C4-2B (cell line): ENCODE measurements at regions not wholly inside any gene's neighbourhood (a gene's known extent, or its start where the extent isn't known, plus 50 kb on each side); places are given as distances from the start of the nearest gene placed in this dataset.

ENCODE experiments used
- ZFX ChIP-seq: fragments of 450-650 bp; IDR thresholded peaks from 2 replicates; pipeline ENCODE4 v1.6.1; 2017
- TF ChIP-seq, protein P1 (sequence below): fragments of 450-650 bp; conservative IDR thresholded peaks from 2 replicates; pipeline ENCODE4 v1.5.1; 2017; ENCODE audit warnings: mild to moderate bottlenecking

DNA sequence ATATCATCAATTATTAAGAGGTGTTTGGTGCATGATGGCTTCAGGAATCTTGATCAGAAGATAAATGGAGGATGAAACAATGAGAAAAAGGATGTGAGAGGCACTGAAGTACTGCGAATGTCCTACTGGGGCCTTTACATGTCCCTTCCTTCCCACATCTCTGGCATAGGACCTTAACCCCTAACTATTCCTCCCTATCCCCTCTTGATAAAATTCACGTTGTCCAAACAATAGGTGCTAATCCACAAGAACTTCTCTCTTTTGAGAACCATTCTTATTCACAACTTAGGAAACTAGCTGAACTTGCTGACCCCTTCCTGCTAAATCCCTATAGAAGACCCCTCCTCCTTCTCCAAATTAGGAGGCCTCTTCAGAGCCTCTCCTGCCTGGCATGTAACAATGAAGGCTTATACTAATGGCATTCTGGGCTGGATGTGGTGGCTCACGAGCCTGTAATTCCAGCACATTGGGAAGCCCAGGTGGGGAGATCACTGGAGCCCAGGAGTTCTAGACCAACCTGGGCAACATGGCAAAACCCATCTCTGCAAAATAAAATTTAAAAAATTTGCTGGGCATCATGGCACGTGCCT lies 276.5 kb upstream of the SMARCA2 start:
- TF ChIP-seq, protein P1, sequence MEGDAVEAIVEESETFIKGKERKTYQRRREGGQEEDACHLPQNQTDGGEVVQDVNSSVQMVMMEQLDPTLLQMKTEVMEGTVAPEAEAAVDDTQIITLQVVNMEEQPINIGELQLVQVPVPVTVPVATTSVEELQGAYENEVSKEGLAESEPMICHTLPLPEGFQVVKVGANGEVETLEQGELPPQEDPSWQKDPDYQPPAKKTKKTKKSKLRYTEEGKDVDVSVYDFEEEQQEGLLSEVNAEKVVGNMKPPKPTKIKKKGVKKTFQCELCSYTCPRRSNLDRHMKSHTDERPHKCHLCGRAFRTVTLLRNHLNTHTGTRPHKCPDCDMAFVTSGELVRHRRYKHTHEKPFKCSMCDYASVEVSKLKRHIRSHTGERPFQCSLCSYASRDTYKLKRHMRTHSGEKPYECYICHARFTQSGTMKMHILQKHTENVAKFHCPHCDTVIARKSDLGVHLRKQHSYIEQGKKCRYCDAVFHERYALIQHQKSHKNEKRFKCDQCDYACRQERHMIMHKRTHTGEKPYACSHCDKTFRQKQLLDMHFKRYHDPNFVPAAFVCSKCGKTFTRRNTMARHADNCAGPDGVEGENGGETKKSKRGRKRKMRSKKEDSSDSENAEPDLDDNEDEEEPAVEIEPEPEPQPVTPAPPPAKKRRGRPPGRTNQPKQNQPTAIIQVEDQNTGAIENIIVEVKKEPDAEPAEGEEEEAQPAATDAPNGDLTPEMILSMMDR = no peak
- no peak for TF ChIP-seq ZFX
